IMR-90 (cell line): ENCODE measurements at regions not wholly inside any gene's neighbourhood (a gene's known extent, or its start where the extent isn't known, plus 50 kb on each side); places are given as distances from the start of the nearest gene placed in this dataset.

Source experiments
- CHD1 ChIP-seq: IDR thresholded peaks from 2 replicates; pipeline ENCODE4 v1.6.1; 2012; ENCODE audit warnings: low read depth, low read length, improper control_type of control experiment
- MAFK ChIP-seq: IDR thresholded peaks from 2 replicates; pipeline ENCODE4 v1.6.1; 2012; ENCODE audit warnings: low read depth, low read length, improper control_type of control experiment
- MXI1 ChIP-seq: IDR thresholded peaks from 2 replicates; pipeline ENCODE4 v1.6.1; 2012; ENCODE audit warnings: low read depth, mild to moderate bottlenecking, low read length, moderate library complexity, borderline replicate concordance
- NFE2L2 ChIP-seq: fragments of 150-350 bp; IDR thresholded peaks from 2 replicates; pipeline ENCODE4 v1.6.1; 2016; ENCODE audit warnings: low read depth, mild to moderate bottlenecking, low read length
- POLR2A ChIP-seq: IDR thresholded peaks from 2 replicates; pipeline ENCODE4 v1.6.1; 2012; ENCODE audit warnings: mild to moderate bottlenecking, low read depth, low read length
- RAD21 ChIP-seq: IDR thresholded peaks from 2 replicates; pipeline ENCODE4 v1.6.1; 2012; ENCODE audit warnings: low read length, improper control_type of control experiment
- RCOR1 ChIP-seq: IDR thresholded peaks from 2 replicates; pipeline ENCODE4 v1.6.1; 2012; ENCODE audit warnings: mild to moderate bottlenecking, low read length, improper control_type of control experiment; ENCODE audit not compliant: insufficient replicate concordance
- TF ChIP-seq, protein P1 (sequence below): conservative IDR thresholded peaks from 2 replicates; pipeline ENCODE4 v1.5.1; 2012; ENCODE audit warnings: mild to moderate bottlenecking, low read depth, low read length, improper control_type of control experiment

- TF ChIP-seq, protein P1, sequence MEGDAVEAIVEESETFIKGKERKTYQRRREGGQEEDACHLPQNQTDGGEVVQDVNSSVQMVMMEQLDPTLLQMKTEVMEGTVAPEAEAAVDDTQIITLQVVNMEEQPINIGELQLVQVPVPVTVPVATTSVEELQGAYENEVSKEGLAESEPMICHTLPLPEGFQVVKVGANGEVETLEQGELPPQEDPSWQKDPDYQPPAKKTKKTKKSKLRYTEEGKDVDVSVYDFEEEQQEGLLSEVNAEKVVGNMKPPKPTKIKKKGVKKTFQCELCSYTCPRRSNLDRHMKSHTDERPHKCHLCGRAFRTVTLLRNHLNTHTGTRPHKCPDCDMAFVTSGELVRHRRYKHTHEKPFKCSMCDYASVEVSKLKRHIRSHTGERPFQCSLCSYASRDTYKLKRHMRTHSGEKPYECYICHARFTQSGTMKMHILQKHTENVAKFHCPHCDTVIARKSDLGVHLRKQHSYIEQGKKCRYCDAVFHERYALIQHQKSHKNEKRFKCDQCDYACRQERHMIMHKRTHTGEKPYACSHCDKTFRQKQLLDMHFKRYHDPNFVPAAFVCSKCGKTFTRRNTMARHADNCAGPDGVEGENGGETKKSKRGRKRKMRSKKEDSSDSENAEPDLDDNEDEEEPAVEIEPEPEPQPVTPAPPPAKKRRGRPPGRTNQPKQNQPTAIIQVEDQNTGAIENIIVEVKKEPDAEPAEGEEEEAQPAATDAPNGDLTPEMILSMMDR: no peak
- TF ChIP-seq MXI1 (no peak), RCOR1 (no peak), POLR2A (no peak), RAD21 (no peak), CHD1 (no peak), MAFK (no peak), NFE2L2 (no peak)
These were observed 1289.3 kb upstream of the CITED2 start for GRCh38 chr6:140663772-140664171.
